ENCODE measurements at regions not wholly inside any gene's neighbourhood (a gene's known extent, or its start where the extent isn't known, plus 50 kb on each side); places are given as distances from the start of the nearest gene placed in this dataset.
"Not testable (repeated sequence)": the region's sequence is repeated elsewhere in the genome, so short reads cannot be mapped to it uniquely, and the experiment has no call there.

- H3K4me3 ChIP-seq (ENCODE audit: low read depth, low read length) = no peak overlapping the region
- DNase-seq (ENCODE audit: low read depth) = no peak
- TF ChIP-seq CTCF (IDR thresholded peaks at IDR 0.05; ENCODE audit: control insufficient read depth, extremely low read depth, insufficient read depth) = no peak
These were observed 220.4 kb downstream of the CPS1 start for GRCh38 chr2:210776756-210777155.

- DNase-seq (ENCODE audit: low read depth) = no peak
- no peak for TF ChIP-seq CTCF (IDR thresholded peaks at IDR 0.05; ENCODE audit: control insufficient read depth, extremely low read depth, insufficient read depth)
- no peak overlapping the region for H3K4me3 ChIP-seq (ENCODE audit: low read depth, low read length)
These were observed 225.8 kb downstream of the CPS1 start for GRCh38 chr2:210782222-210782621.

GRCh38 chr2:210787831-210788230 lies 231.4 kb downstream of the CPS1 start:
- not testable (repeated sequence) for DNase-seq (ENCODE audit: low read depth); H3K4me3 ChIP-seq (ENCODE audit: low read depth, low read length)

- no peak for TF ChIP-seq CTCF (IDR thresholded peaks at IDR 0.05; ENCODE audit: control insufficient read depth, extremely low read depth, insufficient read depth)
- no peak overlapping the region for H3K4me3 ChIP-seq (ENCODE audit: low read depth, low read length)
- DNase-seq (ENCODE audit: low read depth) = no peak
These were observed 235.6 kb downstream of the CPS1 start for GRCh38 chr2:210792000-210792399.

GRCh38 chr2:210795506-210795905 lies 239.1 kb downstream of the CPS1 start:
- no peak overlapping the region for H3K4me3 ChIP-seq (ENCODE audit: low read depth, low read length)
- no peak for TF ChIP-seq CTCF (IDR thresholded peaks at IDR 0.05; ENCODE audit: control insufficient read depth, extremely low read depth, insufficient read depth)
- no peak for DNase-seq (ENCODE audit: low read depth)

GRCh38 chr2:210798180-210798579 lies 241.8 kb downstream of the CPS1 start:
- TF ChIP-seq CTCF (IDR thresholded peaks at IDR 0.05; ENCODE audit: control insufficient read depth, extremely low read depth, insufficient read depth) = no peak
- no peak for DNase-seq (ENCODE audit: low read depth)
- no peak overlapping the region for H3K4me3 ChIP-seq (ENCODE audit: low read depth, low read length)

- no peak overlapping the region for H3K4me3 ChIP-seq (ENCODE audit: low read depth, low read length)
- TF ChIP-seq CTCF (IDR thresholded peaks at IDR 0.05; ENCODE audit: control insufficient read depth, extremely low read depth, insufficient read depth) = no peak
- no peak for DNase-seq (ENCODE audit: low read depth)
These were observed 258.0 kb downstream of the CPS1 start for GRCh38 chr2:210814251-210815025.
